ENCODE measurements at regions not wholly inside any gene's neighbourhood (a gene's known extent, or its start where the extent isn't known, plus 50 kb on each side); places are given as distances from the start of the nearest gene placed in this dataset.

GRCh38 chr6:29236060-29236459, 65.4 kb downstream of the OR2J2 start:
- ChIA-PET POLR2A (no interaction called here), CTCF (no interaction called here)
- WGBS (ENCODE audit: insufficient coverage, insufficient replicate concordance, low lambda C conversion rate, missing lambda C conversion rate) = 24% methylated on average over 4 of the region's 5 CpGs

More at GRCh38 chr6:29236060-29236459, 65.4 kb downstream of the OR2J2 start:
- H3K4me1 ChIP-seq (ENCODE audit: control insufficient read depth, insufficient read depth, low read length) = no peaks in the 10 kb centered on the region
- TF ChIP-seq ZBTB4 (CRISPR knock-in tag; IDR thresholded peaks at IDR 0.05) (no peak), ZNF217 (IDR thresholded peaks at IDR 0.05) (no peak), RELA (IDR thresholded peaks at IDR 0.05; ENCODE audit: borderline replicate concordance, partially characterized antibody) (no peak), ZBED1 (IDR thresholded peaks at IDR 0.05; ENCODE audit: borderline replicate concordance) (no peak), SUZ12 (IDR thresholded peaks at IDR 0.05; ENCODE audit: unreplicated experiment) (no peak), KLF5 (IDR thresholded peaks at IDR 0.05; ENCODE audit: partially characterized antibody) (no peak), ZNF207 (IDR thresholded peaks at IDR 0.05; ENCODE audit: borderline replicate concordance) (no peak), ZZZ3 (IDR thresholded peaks at IDR 0.05; ENCODE audit: control insufficient read depth, insufficient read length, low read depth) (no peak), MLLT1 (IDR thresholded peaks at IDR 0.05) (no peak), CBX5 (IDR thresholded peaks at IDR 0.05; ENCODE audit: low read depth) (no peak), EED (IDR thresholded peaks at IDR 0.05; ENCODE audit: low read depth) (no peak), BMI1 (IDR thresholded peaks at IDR 0.05; ENCODE audit: borderline replicate concordance) (no peak), ASH2L (IDR thresholded peaks at IDR 0.05; ENCODE audit: borderline replicate concordance, low read depth) (no peak), SMARCA5 (IDR thresholded peaks at IDR 0.05) (no peak), EGR1 (IDR thresholded peaks at IDR 0.05; ENCODE audit: borderline replicate concordance in 1 of 2, low read depth in 2 of 2, low read length in 2 of 2) (no peak)
- TF ChIP-seq, protein P1, sequence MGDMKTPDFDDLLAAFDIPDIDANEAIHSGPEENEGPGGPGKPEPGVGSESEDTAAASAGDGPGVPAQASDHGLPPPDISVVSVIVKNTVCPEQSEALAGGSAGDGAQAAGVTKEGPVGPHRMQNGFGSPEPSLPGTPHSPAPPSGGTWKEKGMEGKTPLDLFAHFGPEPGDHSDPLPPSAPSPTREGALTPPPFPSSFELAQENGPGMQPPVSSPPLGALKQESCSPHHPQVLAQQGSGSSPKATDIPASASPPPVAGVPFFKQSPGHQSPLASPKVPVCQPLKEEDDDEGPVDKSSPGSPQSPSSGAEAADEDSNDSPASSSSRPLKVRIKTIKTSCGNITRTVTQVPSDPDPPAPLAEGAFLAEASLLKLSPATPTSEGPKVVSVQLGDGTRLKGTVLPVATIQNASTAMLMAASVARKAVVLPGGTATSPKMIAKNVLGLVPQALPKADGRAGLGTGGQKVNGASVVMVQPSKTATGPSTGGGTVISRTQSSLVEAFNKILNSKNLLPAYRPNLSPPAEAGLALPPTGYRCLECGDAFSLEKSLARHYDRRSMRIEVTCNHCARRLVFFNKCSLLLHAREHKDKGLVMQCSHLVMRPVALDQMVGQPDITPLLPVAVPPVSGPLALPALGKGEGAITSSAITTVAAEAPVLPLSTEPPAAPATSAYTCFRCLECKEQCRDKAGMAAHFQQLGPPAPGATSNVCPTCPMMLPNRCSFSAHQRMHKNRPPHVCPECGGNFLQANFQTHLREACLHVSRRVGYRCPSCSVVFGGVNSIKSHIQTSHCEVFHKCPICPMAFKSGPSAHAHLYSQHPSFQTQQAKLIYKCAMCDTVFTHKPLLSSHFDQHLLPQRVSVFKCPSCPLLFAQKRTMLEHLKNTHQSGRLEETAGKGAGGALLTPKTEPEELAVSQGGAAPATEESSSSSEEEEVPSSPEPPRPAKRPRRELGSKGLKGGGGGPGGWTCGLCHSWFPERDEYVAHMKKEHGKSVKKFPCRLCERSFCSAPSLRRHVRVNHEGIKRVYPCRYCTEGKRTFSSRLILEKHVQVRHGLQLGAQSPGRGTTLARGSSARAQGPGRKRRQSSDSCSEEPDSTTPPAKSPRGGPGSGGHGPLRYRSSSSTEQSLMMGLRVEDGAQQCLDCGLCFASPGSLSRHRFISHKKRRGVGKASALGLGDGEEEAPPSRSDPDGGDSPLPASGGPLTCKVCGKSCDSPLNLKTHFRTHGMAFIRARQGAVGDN (IDR thresholded peaks at IDR 0.05) = no peak
- no peaks in the 10 kb centered on the region for H3K36me3 ChIP-seq (ENCODE audit: control insufficient read depth in 2 of 2, insufficient read depth in 2 of 2, low read length in 1 of 2)
- DNase-seq (ENCODE audit: low read depth, low spot score) = no peak
- no peak overlapping the region for H3K4me3 ChIP-seq
- no peak overlapping the region for H3K9ac ChIP-seq (ENCODE audit: control insufficient read depth, insufficient read depth, low read length)
- ChIA-PET SMC1A (ENCODE audit: uncharacterized antibody, unreplicated experiment) (no interaction called here), RAD21 (ENCODE audit: unreplicated experiment) (no interaction called here)
- H3K27ac ChIP-seq (ENCODE audit: control insufficient read depth, insufficient read depth) = no peak overlapping the region
- ATAC-seq = no peak
- H4K20me1 ChIP-seq (ENCODE audit: control insufficient read depth, insufficient read depth) = no peaks in the 10 kb centered on the region
- H3K79me2 ChIP-seq (ENCODE audit: control insufficient read depth, insufficient read depth, low read length) = no peaks in the 10 kb centered on the region
- in situ Hi-C loops (cut with MboI) (no loop called here), intact Hi-C loops (cut with micrococcal nuclease; ENCODE audit: unreplicated experiment) (no loop called here)
- no peak overlapping the region for H3K4me2 ChIP-seq (ENCODE audit: control insufficient read depth, insufficient read depth)
- peaks cover 0 to 4% of the 10 kb centered on the region in 2 experiments; a peak in 1 of 4 replicates for H3K27me3 ChIP-seq (replicated peaks in 1 of 2; ENCODE audit: control insufficient read depth in 2 of 2, insufficient read depth in 2 of 2, low read length in 1 of 2)
- no peak for FAIRE-seq
- BruUV-seq (replicated peaks) = no TSS peak
- H2AFZ ChIP-seq (ENCODE audit: control insufficient read depth, low read depth, low read length) = no peak overlapping the region
- H3K9me3 ChIP-seq (replicated peaks; ENCODE audit: control insufficient read depth, insufficient read depth, low read length) = no peaks in the 10 kb centered on the region
